ENCODE measurements at regions not wholly inside any gene's neighbourhood (a gene's known extent, or its start where the extent isn't known, plus 50 kb on each side); places are given as distances from the start of the nearest gene placed in this dataset.
"Not testable (repeated sequence)": the region's sequence is repeated elsewhere in the genome, so short reads cannot be mapped to it uniquely, and the experiment has no call there.

- no peak for DNase-seq (ENCODE audit: low spot score)
Observed at GRCh38 chr13:64206430-64207225, 2791.0 kb upstream of the PCDH20 start.

DNA sequence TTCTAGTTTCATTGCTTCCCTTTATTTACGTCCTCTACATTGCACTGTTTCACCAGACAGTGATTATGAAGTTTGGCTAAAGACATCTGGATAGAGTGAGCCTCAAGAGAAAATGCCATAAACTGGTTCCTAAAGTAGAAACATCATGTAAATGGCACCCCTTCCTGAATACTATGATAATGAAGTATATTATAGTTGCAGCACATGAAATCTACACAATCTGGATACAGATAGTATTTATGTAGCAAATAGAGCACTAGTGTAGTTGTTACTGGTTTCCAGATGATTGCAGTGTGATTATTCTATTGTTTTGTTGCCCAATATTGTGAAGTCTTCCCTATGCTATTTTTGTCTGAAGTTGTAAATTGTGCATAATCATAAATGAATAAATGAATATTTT is 2786.9 kb upstream of the PCDH20 start:
- DNase-seq (ENCODE audit: low spot score) = no peak

GRCh38 chr13:64197232-64197631 is 2781.6 kb upstream of the PCDH20 start:
- no peak for DNase-seq (ENCODE audit: low spot score)

- no peak for DNase-seq (ENCODE audit: low spot score)
Observed at GRCh38 chr13:64186503-64187250, 2771.0 kb upstream of the PCDH20 start.

DNA sequence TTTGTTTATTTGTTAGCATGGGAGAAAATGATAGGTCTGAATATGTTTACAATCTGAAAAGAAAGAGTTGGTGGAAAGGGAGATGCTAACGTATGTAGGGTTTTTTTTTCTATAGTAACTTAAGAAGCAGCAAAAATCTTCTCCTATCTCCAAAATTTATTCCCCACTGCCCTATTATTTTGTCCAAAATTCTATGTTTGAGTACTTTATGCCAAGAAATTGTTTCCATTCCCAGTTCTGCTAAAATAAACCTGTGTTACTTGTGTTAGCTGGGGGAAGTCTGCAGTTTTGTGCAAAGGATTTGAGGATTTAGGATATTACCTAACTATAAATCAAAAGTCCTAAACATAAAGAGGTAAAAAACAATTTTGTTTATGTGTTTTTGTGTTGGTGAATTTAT is 2770.4 kb upstream of the PCDH20 start:
- no peak for DNase-seq (ENCODE audit: low spot score)

DNA sequence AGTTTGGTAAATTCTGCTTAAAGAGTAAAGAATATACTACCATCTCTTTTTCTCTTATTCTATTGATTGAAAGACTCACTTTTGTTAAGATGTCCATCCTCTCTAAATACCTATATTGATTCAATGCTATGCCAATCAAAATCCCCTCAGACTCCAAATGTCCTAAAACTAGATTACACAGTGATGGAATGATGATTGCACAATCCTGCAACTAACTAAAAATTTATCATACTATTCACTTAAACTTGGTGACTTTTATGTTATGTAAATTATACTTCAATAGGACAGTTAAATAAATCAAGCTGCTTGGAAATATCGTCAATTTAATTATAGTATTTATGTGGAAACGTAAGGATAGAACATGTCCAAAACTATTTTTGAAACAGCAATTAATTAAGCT is 2765.1 kb upstream of the PCDH20 start:
- DNase-seq (ENCODE audit: low spot score) = no peak

DNA sequence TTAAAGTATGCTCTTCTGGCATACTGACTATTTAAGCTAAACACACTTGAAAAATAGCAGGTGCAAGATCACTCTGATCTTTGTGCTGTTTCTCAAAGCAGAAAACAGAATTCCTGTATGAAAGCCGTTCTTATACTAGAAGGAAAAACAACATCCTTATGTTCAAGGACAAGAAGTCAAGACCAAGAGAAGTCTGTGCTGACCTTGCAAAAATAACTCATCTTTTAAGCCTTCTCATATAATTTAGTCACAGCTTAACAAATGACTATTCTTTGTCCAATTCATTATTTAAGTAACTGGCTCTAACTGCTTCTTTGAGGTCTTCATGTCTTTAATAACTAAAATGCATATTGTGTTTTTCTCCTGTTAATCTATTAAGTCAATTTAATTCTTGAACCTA is 2750.2 kb upstream of the PCDH20 start:
- DNase-seq (ENCODE audit: low spot score) = no peak

DNA sequence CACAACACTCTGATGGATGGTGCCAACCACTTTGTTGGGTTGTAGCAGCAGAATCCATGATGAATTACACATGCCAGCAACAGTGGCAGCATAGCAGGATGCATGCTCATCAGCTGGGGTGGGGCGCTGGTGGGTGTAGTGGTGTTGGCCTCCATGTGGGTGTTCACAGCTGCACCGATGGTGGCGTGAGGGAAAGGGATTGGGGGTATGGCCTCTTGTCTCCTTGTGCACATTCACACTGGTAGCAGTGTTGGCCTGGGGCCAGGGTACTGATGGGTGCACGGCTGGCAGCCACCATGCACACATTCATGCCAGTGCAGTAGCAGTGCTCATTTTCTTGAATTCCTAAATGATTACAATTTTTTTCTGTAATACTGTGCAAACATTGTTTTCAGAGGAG is 2748.8 kb upstream of the PCDH20 start:
- DNase-seq (ENCODE audit: low spot score) = no peak

DNA sequence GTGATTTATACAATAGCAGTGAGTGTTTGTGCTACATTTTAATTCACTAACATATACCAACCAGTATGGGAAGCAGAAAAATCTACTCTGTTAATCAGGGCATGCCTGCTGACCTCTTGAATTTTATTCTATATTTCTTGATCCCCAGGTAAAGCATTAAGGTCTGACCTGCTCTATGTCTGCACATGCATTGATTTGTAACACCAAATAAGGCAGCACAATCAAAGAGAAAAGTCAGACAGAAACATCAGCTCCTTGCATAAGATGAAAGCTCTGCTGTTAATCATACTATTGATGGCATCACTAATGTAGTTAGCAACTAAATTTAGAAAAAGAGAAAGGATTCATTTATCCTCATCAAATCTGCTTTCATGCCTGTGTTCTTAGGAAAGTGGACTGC is 2744.8 kb upstream of the PCDH20 start:
- no peak for DNase-seq (ENCODE audit: low spot score)

DNA sequence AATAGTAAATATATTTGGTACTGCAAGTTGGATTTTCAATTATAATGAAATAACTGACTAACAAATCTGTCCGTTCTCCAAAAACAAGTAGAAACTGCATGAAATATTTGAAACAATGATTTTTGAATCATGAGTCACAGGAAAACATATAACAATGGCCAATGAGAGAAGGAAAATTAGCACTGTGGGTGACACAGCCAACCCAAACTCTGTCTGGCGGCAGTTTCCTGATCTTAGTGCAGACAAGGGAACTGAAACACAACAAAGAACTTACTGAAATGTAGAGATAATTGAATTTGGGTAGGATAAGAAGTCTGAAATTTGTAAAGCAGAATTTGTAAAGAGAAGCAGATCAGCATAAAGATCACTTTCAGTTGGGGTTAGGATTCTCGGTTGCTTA is 2743.3 kb upstream of the PCDH20 start:
- DNase-seq (ENCODE audit: low spot score) = peak; percentile 11

DNA sequence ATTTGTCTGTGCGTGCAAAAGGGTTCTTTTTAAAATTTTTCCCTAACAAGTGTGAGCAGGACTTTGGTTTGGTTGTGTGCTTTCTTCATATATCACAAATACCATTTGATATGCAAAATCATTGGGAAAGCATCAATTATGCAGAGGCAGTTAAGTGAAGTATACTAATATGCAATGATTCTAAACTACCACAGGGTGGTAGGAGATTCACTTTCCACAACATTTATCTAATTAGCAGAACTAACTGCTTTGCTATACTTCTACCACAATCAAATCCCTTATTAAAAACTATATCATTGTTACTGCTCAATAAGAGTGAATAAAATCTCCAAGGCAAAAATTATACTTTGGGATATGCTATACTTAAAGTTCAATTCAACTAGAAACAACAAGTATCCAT is 2738.9 kb upstream of the PCDH20 start:
- DNase-seq (ENCODE audit: low spot score) = no peak

DNA sequence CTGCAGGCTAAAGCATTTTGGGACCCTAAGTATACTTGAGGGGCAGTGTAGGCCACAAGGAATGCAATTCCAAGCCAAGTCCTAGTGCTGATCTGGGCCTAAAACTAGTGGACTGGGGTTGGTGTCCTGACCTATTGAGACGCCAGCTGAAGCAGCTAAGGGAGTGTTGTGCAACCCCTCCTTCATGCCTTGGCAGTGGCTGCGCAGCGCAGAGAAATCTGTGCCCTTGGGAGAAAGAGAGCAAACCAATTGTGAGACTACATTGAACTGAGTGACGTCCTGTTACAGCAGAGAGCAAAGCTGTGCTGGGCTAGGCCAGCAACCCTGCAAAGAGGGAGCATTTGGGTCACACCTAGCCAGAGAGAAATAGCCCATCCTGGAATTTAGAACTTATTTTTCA is 2715.0 kb upstream of the PCDH20 start:
- DNase-seq (ENCODE audit: low spot score) = no peak

- no peak for DNase-seq (ENCODE audit: low spot score)
Observed at GRCh38 chr13:64130171-64130570, 2714.5 kb upstream of the PCDH20 start.

DNA sequence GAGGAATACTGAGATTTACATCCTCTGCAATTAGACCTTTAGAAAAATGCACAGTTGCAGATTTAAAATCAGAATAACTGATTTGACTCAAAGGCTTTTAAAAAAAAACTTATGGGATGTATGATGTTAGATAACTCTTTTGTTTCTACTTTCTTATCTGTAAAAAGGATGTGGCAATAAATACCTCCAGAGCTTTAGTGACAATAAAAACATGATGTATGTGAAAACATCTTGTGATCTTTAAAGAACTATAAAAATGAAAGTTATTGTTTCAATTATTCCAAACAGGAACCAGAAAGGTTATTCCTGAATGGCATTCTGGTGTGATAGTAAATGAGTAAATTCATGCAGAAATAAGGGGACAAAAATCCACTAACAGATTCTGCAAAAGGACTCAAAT is 2712.2 kb upstream of the PCDH20 start:
- no peak for DNase-seq (ENCODE audit: low spot score)

- DNase-seq (ENCODE audit: low spot score) = no peak
Observed at GRCh38 chr13:64127192-64127591, 2711.5 kb upstream of the PCDH20 start.

DNA sequence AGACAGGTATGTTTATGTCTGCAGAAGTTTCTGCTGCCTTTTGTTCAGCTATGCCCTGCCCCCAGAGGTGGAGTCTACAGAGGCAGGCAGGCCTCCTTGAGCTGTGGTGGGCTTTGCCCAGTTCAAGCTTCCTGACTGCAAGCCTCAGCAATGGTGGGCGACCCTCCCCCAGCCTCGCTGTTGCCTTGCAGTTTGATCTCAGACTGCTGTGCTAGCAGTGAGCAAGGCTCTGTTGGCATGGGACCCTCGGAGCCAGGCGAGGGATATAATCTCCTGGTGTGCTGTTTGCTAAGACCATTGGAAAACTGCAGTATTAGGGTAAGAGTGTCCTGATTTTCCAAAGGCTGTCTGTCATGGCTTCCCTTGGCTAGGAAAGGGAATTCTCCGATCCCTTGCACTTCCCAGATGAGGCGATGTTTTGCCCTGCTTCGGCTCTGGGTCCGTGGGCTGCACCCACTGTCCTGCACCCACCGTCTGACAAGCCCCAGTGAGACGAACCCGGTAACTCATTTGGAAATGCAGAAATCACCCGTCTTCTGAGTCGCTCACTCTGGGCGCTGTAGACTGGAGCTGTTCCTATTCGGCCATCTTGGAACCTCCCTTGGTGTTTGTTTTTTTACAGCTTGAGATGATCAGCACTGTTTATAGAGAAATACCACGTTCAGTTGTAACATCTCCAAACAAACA is 2705.5 kb upstream of the PCDH20 start:
- not testable (repeated sequence) for DNase-seq (ENCODE audit: low spot score)

DNA sequence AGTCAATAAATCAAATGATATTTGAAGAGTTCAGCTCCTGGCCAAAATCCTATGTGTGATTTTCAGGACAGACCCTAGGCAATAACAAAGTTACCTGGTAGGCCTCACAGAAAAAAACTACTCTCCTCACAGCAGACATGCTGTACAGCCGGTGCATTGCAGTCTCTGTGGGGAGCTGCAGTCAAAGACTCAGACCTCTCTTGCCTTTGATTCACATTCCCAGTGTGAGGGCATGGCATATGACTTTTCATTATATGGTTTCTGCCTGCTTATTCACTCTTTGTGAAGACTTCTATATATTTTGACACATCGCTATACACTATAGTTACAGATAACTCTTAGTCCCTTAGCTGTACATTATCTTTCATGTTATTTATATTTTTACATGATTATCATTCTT is 2684.3 kb upstream of the PCDH20 start:
- DNase-seq (ENCODE audit: low spot score) = no peak

DNA sequence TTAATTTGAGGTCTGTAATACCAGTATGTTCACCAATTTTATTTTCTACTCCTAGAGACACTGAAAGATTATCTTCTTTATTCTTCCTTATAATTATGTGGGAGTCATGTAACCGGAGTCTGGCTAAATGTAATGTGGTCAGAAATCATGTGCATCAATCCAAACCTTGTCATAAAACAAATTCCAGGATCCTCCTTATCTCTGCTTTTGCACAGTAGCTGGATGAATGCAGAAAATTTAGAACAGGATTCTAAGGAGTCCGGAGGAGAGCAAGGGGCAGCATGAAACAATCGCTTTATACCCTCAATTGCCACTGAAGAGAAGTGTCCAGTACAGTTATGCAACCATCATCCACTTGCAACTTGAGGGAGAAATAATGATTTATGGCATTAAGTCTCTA is 2674.7 kb upstream of the PCDH20 start:
- DNase-seq (ENCODE audit: low spot score) = no peak

GRCh38 chr13:64088491-64088890 is 2672.8 kb upstream of the PCDH20 start:
- no peak for DNase-seq (ENCODE audit: low spot score)

DNA sequence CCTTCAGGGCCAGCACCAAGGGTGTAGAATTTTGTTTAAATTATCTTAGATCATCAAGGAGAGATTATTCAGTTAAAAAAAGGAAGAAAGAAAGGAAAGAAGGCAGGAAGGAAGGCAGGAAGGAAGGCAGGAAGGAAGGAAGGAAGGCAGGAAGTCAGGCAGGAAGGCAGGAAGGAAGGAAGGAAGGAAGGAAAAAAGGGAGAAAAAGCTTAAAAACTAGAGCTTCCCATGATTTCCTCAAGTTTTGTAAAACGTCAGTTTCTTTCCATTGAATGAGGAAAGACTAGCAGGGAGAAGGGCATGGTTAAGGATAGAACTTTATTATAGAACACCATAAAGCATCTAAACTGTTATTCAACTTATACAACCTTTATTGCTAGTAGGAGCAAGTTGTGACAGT is 2672.0 kb upstream of the PCDH20 start:
- no peak for DNase-seq (ENCODE audit: low spot score)

GRCh38 chr13:64083811-64084210 is 2668.2 kb upstream of the PCDH20 start:
- no peak for DNase-seq (ENCODE audit: low spot score)

- DNase-seq (ENCODE audit: low spot score) = no peak
Observed at GRCh38 chr13:64083396-64083795, 2667.7 kb upstream of the PCDH20 start.

DNA sequence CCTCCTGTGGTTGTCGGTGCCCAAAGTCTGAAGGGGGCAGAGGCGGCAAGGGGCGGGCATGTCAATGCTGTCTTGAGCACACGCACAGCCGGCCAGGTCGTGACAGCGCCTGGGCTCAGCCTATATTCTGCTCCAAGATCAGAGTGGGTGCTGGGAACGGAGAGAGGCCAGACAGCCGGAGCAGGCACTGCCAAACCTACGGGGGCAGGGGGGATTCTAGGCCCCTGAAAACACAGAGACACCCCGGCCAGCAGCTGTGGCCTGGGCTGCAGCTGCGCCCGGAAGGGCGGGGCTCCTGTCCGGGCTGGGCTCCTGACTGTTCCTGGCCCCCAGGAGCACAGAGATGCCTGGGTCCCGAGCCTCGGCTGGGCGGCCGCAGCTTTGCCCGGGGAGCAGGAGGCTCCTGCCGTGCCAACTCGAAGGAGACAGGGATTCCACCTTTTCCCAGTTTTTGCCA is 2662.9 kb upstream of the PCDH20 start:
- no peak for DNase-seq (ENCODE audit: low spot score)

Data from AG08395 (cell line).